GM12878 (cell line): ENCODE measurements at regions not wholly inside any gene's neighbourhood (a gene's known extent, or its start where the extent isn't known, plus 50 kb on each side); places are given as distances from the start of the nearest gene placed in this dataset.
"Not testable (repeated sequence)": the region's sequence is repeated elsewhere in the genome, so short reads cannot be mapped to it uniquely, and the experiment has no call there.

Experiments
- ATAC-seq: fragments of 200-7000 bp; cut with Tn5 transposase; 3 replicates; pipeline ENCODE4 v1.9.1; 2020; ENCODE audit warnings: mild to moderate bottlenecking, moderate library complexity
- BruUV-seq: library from RNA; stranded (reverse); fragments of 400-500 nt; replicated peaks from 2 replicates; lab custom pipeline; 2021; lab: Mats Ljungman, UMichigan
- CTCF ChIA-PET: fragments of 300-600 bp; sonication (Branson Sonifier 250); formaldehyde crosslinking; extraction: SDS; loops from one replicate; lab custom pipeline; 2021; ENCODE audit warnings: inconsistent platforms; lab: Yijun Ruan, JAX
- POLR2A ChIA-PET: fragments of 350-600 bp; formaldehyde crosslinking; extraction: SDS; loops from one replicate; lab custom pipeline; 2021; ENCODE audit warnings: inconsistent platforms; lab: Charles Lee
- RAD21 ChIA-PET: fragments of 300-600 bp; sonication (Branson Sonifier 250); formaldehyde crosslinking; loops from one replicate; lab custom pipeline; 2023; ENCODE audit warnings: antibody characterized with exemption; ENCODE audit not compliant: unreplicated experiment; lab: Charles Lee
- SMC1A ChIA-PET: fragments of 300-600 bp; sonication (Branson Sonifier 250); formaldehyde crosslinking; loops from one replicate; lab custom pipeline; 2023; ENCODE audit not compliant: unreplicated experiment, uncharacterized antibody; lab: Charles Lee
- DNase-seq: peaks from one replicate; pipeline ENCODE4 v3.0.0-alpha.2; 2011; ENCODE audit warnings: low read depth, low spot score
- FAIRE-seq: peaks from 3 replicates; lab custom pipeline; 2011; peaks lifted over from hg19 to GRCh38; lab: Jason Lieb, UNC
- H2AFZ ChIP-seq: 2 replicates; pipeline ENCODE4 v1.6.0; 2011; ENCODE audit warnings: low read depth, low read length, control low read depth; ENCODE audit not compliant: control insufficient read depth
- H3K27ac ChIP-seq: 2 replicates; pipeline ENCODE4 v1.5.1; 2011; ENCODE audit warnings: control low read depth; ENCODE audit not compliant: control insufficient read depth, insufficient read depth
- H3K27me3 ChIP-seq, 2 experiments: replicated peaks in 1 of 2; 2 replicates each; pipeline versions ENCODE4 v1.6.0 to v1.6.1; 2011; ENCODE audit warnings: low read length in 1 of 2; ENCODE audit not compliant: control insufficient read depth in 2 of 2, insufficient read depth in 2 of 2
- H3K36me3 ChIP-seq, 2 experiments: 2 replicates each; pipeline ENCODE4 v1.5.1; 2011; ENCODE audit warnings: low read length in 1 of 2; ENCODE audit not compliant: control insufficient read depth in 2 of 2, insufficient read depth in 2 of 2
- H3K4me1 ChIP-seq: 2 replicates; pipeline ENCODE4 v1.6.1; 2011; ENCODE audit warnings: mild to moderate bottlenecking, low read length, moderate library complexity, mixed read lengths; ENCODE audit not compliant: control insufficient read depth, insufficient read depth
- H3K4me2 ChIP-seq: 2 replicates; pipeline ENCODE4 v1.6.0; 2011; ENCODE audit warnings: control low read depth; ENCODE audit not compliant: control insufficient read depth, insufficient read depth
- H3K4me3 ChIP-seq: fragments of 200-600 bp; sonication (generic); 2 replicates; pipeline ENCODE4 v1.5.1; 2016
- H3K79me2 ChIP-seq: 2 replicates; pipeline ENCODE4 v1.6.0; 2011; ENCODE audit warnings: low read length; ENCODE audit not compliant: control insufficient read depth, insufficient read depth
- H3K9ac ChIP-seq: 2 replicates; pipeline ENCODE4 v1.8.0; 2011; ENCODE audit warnings: low read length, control low read depth, mixed read lengths; ENCODE audit not compliant: control insufficient read depth, insufficient read depth
- H3K9me3 ChIP-seq: replicated peaks from 3 replicates; pipeline ENCODE4 v1.5.1; 2011; ENCODE audit warnings: mild to moderate bottlenecking, low read length; ENCODE audit not compliant: control insufficient read depth, insufficient read depth
- H4K20me1 ChIP-seq: 2 replicates; pipeline ENCODE4 v1.6.0; 2011; ENCODE audit not compliant: control insufficient read depth, insufficient read depth
- ETV6 ChIP-seq, 2 experiments: fragments of 450-650 bp in 1 of 2; IDR thresholded peaks in 1 of 2; conservative IDR thresholded peaks in 1 of 2; 2 replicates each; pipeline ENCODE4 v1.6.1; 2014; ENCODE audit warnings: antibody characterized with exemption in 1 of 2, borderline replicate concordance in 1 of 2, low read depth in 1 of 2, mild to moderate bottlenecking in 1 of 2, moderate library complexity in 1 of 2
- MEF2A ChIP-seq: IDR thresholded peaks from 2 replicates; pipeline ENCODE4 v1.6.1; 2011; ENCODE audit warnings: low read depth, mild to moderate bottlenecking, low read length, moderate library complexity; ENCODE audit not compliant: insufficient read depth
- NFXL1 ChIP-seq: fragments of 450-650 bp; IDR thresholded peaks from 2 replicates; pipeline ENCODE4 v1.6.1; 2017; ENCODE audit warnings: antibody characterized with exemption, mild to moderate bottlenecking, borderline replicate concordance
- PML ChIP-seq: IDR thresholded peaks from 2 replicates; pipeline ENCODE4 v1.6.1; 2012; ENCODE audit warnings: low read length, inconsistent platforms
- ZNF24 ChIP-seq: fragments of 450-650 bp; IDR thresholded peaks from 2 replicates; pipeline ENCODE4 v1.6.1; 2017; ENCODE audit warnings: antibody characterized with exemption, mild to moderate bottlenecking
- WGBS: methylation state at CpG from one replicate; pipeline ENCODE4 v1.1.6; 2016; ENCODE audit warnings: low lambda C conversion rate; ENCODE audit not compliant: insufficient replicate concordance, insufficient coverage; ENCODE audit errors: missing lambda C conversion rate; 5-methylcytosine and 5-hydroxymethylcytosine counted together
- in situ Hi-C: fragments of 300-500 bp; cut with MboI; formaldehyde crosslinking; loops from 9 replicates; pipeline ENCODE4 v1.14.3; 2018; ENCODE audit warnings: mixed read lengths
- intact Hi-C: fragments of 100-400 bp; cut with micrococcal nuclease; formaldehyde crosslinking; loops from one replicate; pipeline ENCODE4 v1.14.2; 2022; ENCODE audit not compliant: unreplicated experiment

- no peak for DNase-seq
- 92% methylated on average over 6 of the region's 6 CpGs for WGBS
- intact Hi-C loops (no loop called here), in situ Hi-C loops (no loop called here)
- Histone ChIP-seq H2AFZ (no peak overlapping the region), H3K4me1 (peaks cover 12% of the 10 kb centered on the region), H3K27ac (no peak overlapping the region), H3K79me2 (no peaks in the 10 kb centered on the region), H3K9ac (no peak overlapping the region), H3K36me3 (no peaks in the 10 kb centered on the region), H3K27me3 (no peaks in the 10 kb centered on the region)
- no TSS peak for BruUV-seq
- ChIA-PET RAD21 (no interaction called here), SMC1A (interaction anchor here (2.0 kb wide), 1 partner anchor 11 kb away, joined by 8 read pairs; no protein-coding TSS in a partner anchor)
- no peak for ATAC-seq
- FAIRE-seq: no peak
- TF ChIP-seq NFXL1: peak; percentile 31
- no peak for TF ChIP-seq PML
- peak; percentile 55; the same call in 1 of the 2 replicates for TF ChIP-seq ZNF24
- 0 out of 4 replicates have a peak, but pooled peaks of 1 of the 2 experiments have one; percentile 73 for TF ChIP-seq ETV6 (conservative IDR thresholded peaks at IDR 0.05 in 1 of 2, IDR thresholded peaks at IDR 0.05 in 1 of 2; ENCODE audit: borderline replicate concordance in 1 of 2, low read depth in 1 of 2)
- TF ChIP-seq, all 136 proteins: peak for 3
- Histone ChIP-seq H3K4me3 (no peak overlapping the region), H4K20me1 (no peaks in the 10 kb centered on the region), H3K9me3 (no peaks in the 10 kb centered on the region), H3K4me2 (no peak overlapping the region)
- ChIA-PET POLR2A (interaction anchor here (1.1 to 1.9 kb wide), 3 partner anchors 9 to 14 kb away, joined by 3 to 7 read pairs (median 4); no protein-coding TSS in a partner anchor), CTCF (no interaction called here)
Measured at GRCh38 chr20:53788253-53789022, 194.8 kb upstream of the ZNF217 start.

DNA sequence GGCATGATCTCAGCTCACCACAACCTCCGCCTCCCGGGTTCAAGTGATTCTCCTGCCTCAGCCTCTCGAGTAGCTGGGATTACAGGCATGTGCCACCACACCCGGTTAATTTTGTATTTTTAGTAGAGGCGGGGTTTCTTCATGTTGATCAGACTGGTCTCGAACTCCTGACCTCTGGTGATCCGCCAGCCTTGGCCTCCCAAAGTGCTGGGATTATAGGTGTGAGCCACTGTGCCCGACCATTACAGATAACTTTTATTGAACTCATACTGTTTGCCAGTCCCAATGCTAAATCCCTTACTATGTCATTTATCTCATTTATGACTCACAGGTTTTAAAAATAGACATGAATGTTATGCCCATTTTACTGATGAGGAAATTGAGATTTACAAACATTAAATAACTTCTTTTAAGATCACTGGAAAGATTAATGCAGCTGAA is 193.9 kb upstream of the ZNF217 start:
- H2AFZ ChIP-seq, intact Hi-C loops, H3K79me2 ChIP-seq, H3K4me3 ChIP-seq, H3K9ac ChIP-seq, H3K27me3 ChIP-seq, H4K20me1 ChIP-seq, H3K27ac ChIP-seq, ATAC-seq, FAIRE-seq, H3K4me2 ChIP-seq, RAD21 ChIA-PET, DNase-seq, H3K9me3 ChIP-seq, H3K36me3 ChIP-seq, in situ Hi-C loops, BruUV-seq: not testable (repeated sequence)
- ChIA-PET SMC1A (interaction anchor here (1.0 to 2.8 kb wide), 5 partner anchors 10 to 112 kb away, joined by 4 to 12 read pairs (median 5); no protein-coding TSS in a partner anchor), POLR2A (interaction anchor here (1.1 to 1.9 kb wide), 3 partner anchors 10 to 13 kb away, joined by 3 to 7 read pairs (median 4); no protein-coding TSS in a partner anchor), CTCF (interaction anchor here (1.0 kb wide), 1 partner anchor 126 kb away, joined by 4 read pairs; no protein-coding TSS in a partner anchor)
- TF ChIP-seq NFXL1 (peak; percentile 85; the same call in 1 of the 2 replicates), MEF2A (0 out of 2 replicates have a peak, but pooled peaks have one; percentile 17)
- peaks cover 12% of the 10 kb centered on the region for H3K4me1 ChIP-seq
- 97% methylated on average over 8 of the region's 8 CpGs for WGBS
